Sigmoid colon (tissue), 4 donors: ENCODE measurements at regions not wholly inside any gene's neighbourhood (a gene's known extent, or its start where the extent isn't known, plus 50 kb on each side); places are given as distances from the start of the nearest gene placed in this dataset.

Experiments
- EP300 ChIP-seq, 4 donors: sonication (generic); formaldehyde crosslinking; IDR thresholded peaks; one replicate each; pipeline ENCODE4 v1.6.1; 2017; ENCODE audit warnings: antibody characterized with exemption in 4 of 4
- POLR2AphosphoS5 ChIP-seq, 4 donors: sonication (generic); formaldehyde crosslinking; IDR thresholded peaks; one replicate each; pipeline ENCODE4 v1.6.1; 2017; ENCODE audit warnings: antibody characterized with exemption in 4 of 4

- TF ChIP-seq POLR2AphosphoS5 (IDR thresholded peaks at IDR 0.05) (no peak), EP300 (IDR thresholded peaks at IDR 0.05) (no peak)
Observed at GRCh38 chr1:232577772-232578171, 52.2 kb downstream of the SIPA1L2 start.
